C4-2B (cell line): ENCODE measurements at regions not wholly inside any gene's neighbourhood (a gene's known extent, or its start where the extent isn't known, plus 50 kb on each side); places are given as distances from the start of the nearest gene placed in this dataset.

Experiments
- H3K27ac ChIP-seq: fragments of 450-650 bp; 2 replicates; pipeline ENCODE4 v1.5.1; 2017
- CTCF ChIP-seq: fragments of 450-650 bp; conservative IDR thresholded peaks from 2 replicates; pipeline ENCODE4 v1.5.1; 2017; ENCODE audit warnings: mild to moderate bottlenecking
- ZFX ChIP-seq: fragments of 450-650 bp; IDR thresholded peaks from 2 replicates; pipeline ENCODE4 v1.6.1; 2017

- TF ChIP-seq ZFX (no peak), CTCF (peak; percentile 1; the same call in 1 of the 2 replicates)
- H3K27ac ChIP-seq, result no peak overlapping the region
Measured at GRCh38 chr2:105580870-105581554, 163.7 kb upstream of the NCK2 start.

DNA sequence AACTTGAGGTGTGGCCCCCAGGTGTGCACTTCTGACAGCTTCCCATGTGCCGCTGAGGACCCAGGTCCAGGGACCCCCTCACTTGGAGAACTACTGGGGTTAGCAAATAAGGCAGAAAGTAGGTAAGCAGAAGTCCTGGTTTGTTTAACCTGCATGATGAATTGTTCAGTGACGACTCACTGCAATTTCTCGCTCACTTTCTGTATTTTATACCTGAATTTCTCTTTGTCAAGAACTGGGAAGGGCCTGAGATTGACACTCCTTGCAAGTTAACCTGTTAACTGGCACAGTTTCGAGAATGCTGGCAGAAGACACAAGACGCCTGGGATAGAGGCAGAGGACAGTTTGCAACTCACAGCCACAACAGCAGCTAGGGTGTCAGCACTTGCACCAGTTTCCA, 164.5 kb upstream of the NCK2 start:
- H3K27ac ChIP-seq, result no peak overlapping the region
- TF ChIP-seq ZFX (no peak), CTCF (no peak)

GRCh38 chr2:105578166-105578565, 166.5 kb upstream of the NCK2 start:
- TF ChIP-seq CTCF (no peak), ZFX (no peak)

GRCh38 chr2:105577762-105578161, 166.9 kb upstream of the NCK2 start:
- TF ChIP-seq ZFX (no peak), CTCF (no peak)
- H3K27ac ChIP-seq, result no peak overlapping the region

More at GRCh38 chr2:105578166-105578565, 166.5 kb upstream of the NCK2 start:
- no peak overlapping the region for H3K27ac ChIP-seq

DNA sequence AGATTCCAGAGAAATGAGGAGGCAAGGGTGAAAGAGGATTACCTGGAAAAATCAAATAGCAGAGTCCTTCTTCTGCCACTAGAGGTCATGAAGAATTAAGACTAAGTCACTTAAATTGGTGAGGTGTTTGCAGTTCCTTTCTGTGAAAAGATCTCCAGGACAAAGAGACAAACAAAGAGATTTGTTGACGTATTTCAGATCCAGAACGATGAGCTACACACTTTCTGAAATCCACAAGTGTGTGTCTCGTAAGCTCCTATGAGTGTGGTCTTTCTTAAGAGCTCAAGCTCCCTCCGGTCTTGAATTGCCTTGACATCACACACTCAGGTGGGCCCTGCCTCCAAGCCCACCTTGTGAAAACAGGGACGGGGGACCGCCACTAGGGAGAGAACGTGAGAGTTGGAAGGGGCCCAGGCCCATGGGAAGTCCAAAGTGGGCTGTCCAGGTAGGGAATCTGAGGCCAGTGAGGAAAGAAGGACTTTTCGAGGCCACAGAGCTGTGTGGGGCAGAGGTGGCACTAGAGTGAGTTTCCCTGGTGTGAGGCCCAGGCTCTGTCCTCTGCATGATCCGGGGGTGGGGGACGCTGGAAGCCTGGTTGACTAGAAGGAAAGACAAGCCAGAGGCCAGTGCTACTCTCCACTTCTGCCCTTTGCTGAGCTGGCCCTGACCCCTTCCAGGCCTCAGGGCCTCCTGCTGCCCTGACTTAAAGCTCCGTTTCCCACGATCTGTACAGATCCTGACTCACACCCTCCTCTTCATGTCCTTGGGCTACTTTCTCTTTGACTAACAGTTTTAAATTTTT, 168.1 kb upstream of the NCK2 start:
- TF ChIP-seq ZFX, result no peak
- peak; percentile 72 for TF ChIP-seq CTCF
- no peak overlapping the region for H3K27ac ChIP-seq

DNA sequence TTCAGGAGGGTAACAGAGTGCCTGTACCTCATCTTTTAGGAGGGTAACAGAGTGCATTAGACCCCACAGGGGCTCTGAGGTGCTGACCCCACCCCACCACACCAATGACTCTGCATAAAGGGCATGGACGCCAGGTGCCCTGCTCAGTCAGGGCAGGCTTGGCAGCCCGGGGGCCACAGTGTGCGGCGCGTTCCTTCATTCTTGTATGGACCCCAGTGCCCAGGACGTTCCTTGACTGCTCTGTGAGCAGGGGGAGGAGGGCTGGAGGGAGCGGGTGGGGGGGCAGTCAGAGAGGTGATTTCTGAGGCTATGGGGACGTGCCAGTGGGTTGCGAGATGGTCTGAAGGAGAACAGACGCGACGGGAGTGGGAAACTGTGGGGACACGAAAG, 168.7 kb upstream of the NCK2 start:
- no peak overlapping the region for H3K27ac ChIP-seq
- TF ChIP-seq CTCF (no peak), ZFX (no peak)

GRCh38 chr2:105575499-105576025, 169.2 kb upstream of the NCK2 start:
- no peak overlapping the region for H3K27ac ChIP-seq
- no peak for TF ChIP-seq CTCF
- TF ChIP-seq ZFX, result no peak
